HCEC 1CT (cell line): ENCODE measurements at regions not wholly inside any gene's neighbourhood (a gene's known extent, or its start where the extent isn't known, plus 50 kb on each side); places are given as distances from the start of the nearest gene placed in this dataset.

Source experiments
- DNase-seq: peaks from one replicate; pipeline ENCODE4 v3.0.0-alpha.2; 2017

DNA sequence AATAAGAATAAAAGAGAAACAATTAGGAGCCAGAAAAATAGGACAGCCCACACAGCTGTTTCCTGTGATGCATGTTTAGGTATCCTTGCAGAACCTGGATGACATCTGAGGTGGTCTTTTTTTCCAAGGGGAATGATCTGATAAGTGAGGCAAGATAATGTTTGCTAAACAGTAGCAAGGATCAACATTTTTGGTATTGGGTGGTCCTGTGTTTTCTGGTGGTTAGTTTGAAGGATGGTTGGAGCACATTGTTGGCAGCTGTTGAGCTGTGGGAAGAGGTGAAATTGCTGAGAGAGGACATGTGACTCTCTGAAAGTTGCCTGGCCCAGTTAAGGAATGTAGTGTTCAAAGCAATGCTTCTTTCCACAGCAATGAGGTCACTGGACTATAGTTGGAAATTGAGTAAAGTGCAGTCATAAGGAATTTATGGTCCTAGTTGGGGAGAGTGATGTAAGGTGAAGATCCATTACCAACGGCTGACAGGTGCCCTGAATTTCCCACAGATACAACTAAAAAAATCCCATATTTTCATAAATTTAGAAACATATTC, 270.2 kb upstream of the IMPG1 start:
- no peak for DNase-seq

- DNase-seq, result no peak
Measured at GRCh38 chr6:76330031-76330430, 257.6 kb upstream of the IMPG1 start.

DNA sequence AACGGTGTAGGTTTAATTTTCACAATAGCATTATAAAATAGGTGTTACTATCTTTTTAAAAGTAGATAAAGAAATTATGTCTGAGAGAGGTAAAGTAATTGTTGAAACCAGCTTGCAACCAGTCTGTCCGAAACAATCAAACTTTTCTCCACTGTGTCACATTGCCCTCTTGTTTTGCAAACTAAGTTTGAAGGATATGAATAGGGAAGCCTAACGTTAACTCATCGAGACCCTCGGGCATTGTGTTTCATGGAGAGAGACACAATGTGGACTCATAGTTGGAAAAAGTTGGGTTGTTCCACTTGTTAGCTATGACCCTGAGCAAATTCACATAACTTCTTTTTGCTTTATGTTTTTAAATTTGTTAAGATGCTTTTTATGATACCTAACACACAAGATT, 254.4 kb upstream of the IMPG1 start:
- no peak for DNase-seq
